GM12878 (cell line): ENCODE measurements at regions not wholly inside any gene's neighbourhood (a gene's known extent, or its start where the extent isn't known, plus 50 kb on each side); places are given as distances from the start of the nearest gene placed in this dataset.

Experiments
- CTCF ChIP-seq, 3 experiments: IDR thresholded peaks in 2 of 3; conservative IDR thresholded peaks in 1 of 3; 2 replicates each; pipeline ENCODE4 v1.5.1; 2011; ENCODE audit warnings: low read depth in 3 of 3, low read length in 3 of 3, mild to moderate bottlenecking in 3 of 3, control low read depth in 2 of 3, moderate library complexity in 2 of 3, inconsistent platforms in 1 of 3, mixed read lengths in 1 of 3; ENCODE audit not compliant: control insufficient read depth in 2 of 3, insufficient read depth in 1 of 3; ENCODE audit errors: extremely low read depth in 1 of 3
- FOS ChIP-seq: IDR thresholded peaks from 3 replicates; pipeline ENCODE4 v1.6.1; 2011; ENCODE audit warnings: borderline replicate concordance; ENCODE audit not compliant: insufficient read length; ENCODE audit errors: extremely low read depth
- FOXM1 ChIP-seq: IDR thresholded peaks from 2 replicates; pipeline ENCODE4 v1.6.1; 2012; ENCODE audit warnings: low read depth, mild to moderate bottlenecking, inconsistent platforms, low read length, moderate library complexity
- MXI1 ChIP-seq: fragments of 150-350 bp; IDR thresholded peaks from 2 replicates; pipeline ENCODE4 v1.6.1; 2011; ENCODE audit warnings: low read depth, mild to moderate bottlenecking, inconsistent platforms, low read length, improper control_type of control experiment
- PAX5 ChIP-seq: IDR thresholded peaks from 2 replicates; pipeline ENCODE4 v1.6.1; 2011; ENCODE audit warnings: low read depth, low read length, borderline replicate concordance
- POLR2A ChIP-seq: IDR thresholded peaks from 2 replicates; pipeline ENCODE4 v1.6.1; 2011; ENCODE audit warnings: low read depth, mild to moderate bottlenecking, low read length
- YY1 ChIP-seq: IDR thresholded peaks from 2 replicates; pipeline ENCODE4 v1.6.1; 2011; ENCODE audit warnings: low read depth, mild to moderate bottlenecking, low read length
- ZNF217 ChIP-seq: fragments of 450-650 bp; IDR thresholded peaks from 2 replicates; pipeline ENCODE4 v1.6.1; 2017; ENCODE audit warnings: antibody characterized with exemption, mild to moderate bottlenecking
- ZNF274 ChIP-seq: IDR thresholded peaks from one replicate; pipeline ENCODE4 v1.8.0; 2011; ENCODE audit not compliant: insufficient read length, insufficient read depth

- TF ChIP-seq FOXM1 (no peak), PAX5 (no peak), CTCF (IDR thresholded peaks at IDR 0.05 in 2 of 3, conservative IDR thresholded peaks at IDR 0.05 in 1 of 3; ENCODE audit: control insufficient read depth in 2 of 3, extremely low read depth in 1 of 3, insufficient read depth in 1 of 3, low read depth in 3 of 3, low read length in 3 of 3) (no peak), MXI1 (no peak), FOS (no peak), POLR2A (no peak), ZNF217 (no peak), ZNF274 (no peak), YY1 (no peak)
Measured at GRCh38 chr17:72302735-72303134, 181.9 kb downstream of the SOX9 start.
